HEK293T (cell line): ENCODE measurements at regions not wholly inside any gene's neighbourhood (a gene's known extent, or its start where the extent isn't known, plus 50 kb on each side); places are given as distances from the start of the nearest gene placed in this dataset.

ENCODE experiments used
- BHLHE40 ChIP-seq: fragments of 450-650 bp; IDR thresholded peaks from 2 replicates; pipeline ENCODE4 v1.6.1; 2016; ENCODE audit warnings: mild to moderate bottlenecking, moderate library complexity, borderline replicate concordance
- FOXA1 ChIP-seq: fragments of 450-650 bp; IDR thresholded peaks from 2 replicates; pipeline ENCODE4 v1.6.1; 2016; ENCODE audit warnings: mild to moderate bottlenecking
- FOXK2 ChIP-seq: fragments of 450-650 bp; IDR thresholded peaks from 2 replicates; pipeline ENCODE4 v1.6.1; 2016; ENCODE audit warnings: mild to moderate bottlenecking
- FOXM1 ChIP-seq: fragments of 450-650 bp; IDR thresholded peaks from 2 replicates; pipeline ENCODE4 v1.6.1; 2017; ENCODE audit warnings: mild to moderate bottlenecking, borderline replicate concordance
- NFRKB ChIP-seq: fragments of 450-650 bp; IDR thresholded peaks from 2 replicates; pipeline ENCODE4 v1.6.1; 2016; ENCODE audit warnings: mild to moderate bottlenecking, moderate library complexity

DNA sequence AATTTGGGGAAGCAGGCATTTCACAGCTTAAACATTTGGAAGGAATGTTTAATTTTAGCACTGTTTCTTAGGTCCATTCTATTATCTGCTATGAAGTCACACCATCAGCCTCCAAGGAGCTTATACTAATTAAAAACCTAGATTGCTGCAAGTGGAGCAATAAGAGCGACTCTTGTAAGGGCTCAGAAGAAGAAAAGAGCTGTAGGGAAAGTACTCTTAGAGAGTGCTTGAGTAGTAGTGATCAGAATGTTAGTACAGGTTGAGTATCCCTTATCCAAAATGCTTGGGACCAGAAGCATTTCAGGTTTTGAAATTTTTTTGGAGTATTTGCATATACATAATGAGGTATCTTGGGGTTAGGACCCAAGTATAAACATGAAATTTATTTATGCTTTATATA is 285.3 kb downstream of the UBE3D start:
- no peak for TF ChIP-seq NFRKB
- TF ChIP-seq FOXM1 = no peak
- TF ChIP-seq FOXK2 = no peak
- no peak for TF ChIP-seq BHLHE40
- no peak for TF ChIP-seq FOXA1
